HEK293 (cell line): ENCODE measurements at regions not wholly inside any gene's neighbourhood (a gene's known extent, or its start where the extent isn't known, plus 50 kb on each side); places are given as distances from the start of the nearest gene placed in this dataset.

Experiments
- CTCF ChIA-PET: fragments of 350-600 bp; formaldehyde crosslinking; extraction: SDS; loops from one replicate; lab custom pipeline; 2021; ENCODE audit warnings: antibody characterized with exemption; lab: Yijun Ruan, JAX
- POLR2A ChIA-PET: fragments of 300-600 bp; formaldehyde crosslinking; extraction: SDS; loops from one replicate; lab custom pipeline; 2020; ENCODE audit warnings: antibody characterized with exemption, inconsistent platforms; lab: Yijun Ruan, JAX
- H3K27ac ChIP-seq: fragments of 200-500 bp; sonication (Bioruptor generic); 2 replicates; pipeline ENCODE4 v1.5.1; 2014; ENCODE audit warnings: low read depth, low read length, control low read depth, inconsistent platforms; ENCODE audit errors: extremely low read depth
- H3K36me3 ChIP-seq, 2 experiments: fragments of 200-500 bp in 1 of 2; sonication (Bioruptor generic) in 1 of 2; 1 replicate in 1 of 2; 2 replicates in 1 of 2; pipeline ENCODE4 v1.5.1; 2014 to 2017; ENCODE audit warnings: inconsistent platforms in 2 of 2, low read length in 2 of 2; ENCODE audit not compliant: control insufficient read depth in 2 of 2, insufficient read depth in 1 of 2
- H3K4me1 ChIP-seq: fragments of 200-500 bp; sonication (Bioruptor generic); 2 replicates; pipeline ENCODE4 v1.5.1; 2014; ENCODE audit warnings: mild to moderate bottlenecking, low read length, inconsistent platforms; ENCODE audit not compliant: control insufficient read depth, insufficient read depth
- H3K4me3 ChIP-seq: 2 replicates; pipeline ENCODE4 v1.5.1; 2011; ENCODE audit warnings: low read depth, mild to moderate bottlenecking, control low read depth, low read length, moderate library complexity
- H3K9me3 ChIP-seq: fragments of 200-500 bp; sonication (Bioruptor generic); 2 replicates; pipeline ENCODE4 v1.5.1; 2014; ENCODE audit warnings: low read depth, low read length, inconsistent platforms; ENCODE audit not compliant: control insufficient read depth, insufficient read depth
- HOXD13 ChIP-seq: sonication (generic); formaldehyde crosslinking; IDR thresholded peaks from 2 replicates; pipeline ENCODE4 v1.8.0; 2022; ENCODE audit warnings: missing genetic modification reagents, borderline replicate concordance
- KLF10 ChIP-seq: fragments of 450-650 bp; IDR thresholded peaks from 2 replicates; pipeline ENCODE4 v1.5.1; 2018; ENCODE audit warnings: missing biosample characterization, mild to moderate bottlenecking, missing genetic modification characterization
- TCF7L2 ChIP-seq: IDR thresholded peaks from 2 replicates; pipeline ENCODE4 v1.6.1; 2011; ENCODE audit warnings: low read depth, mild to moderate bottlenecking, inconsistent platforms, low read length, moderate library complexity, borderline replicate concordance
- WT1 ChIP-seq: fragments of 450-650 bp; formaldehyde crosslinking; IDR thresholded peaks from 2 replicates; pipeline ENCODE4 v1.5.1; 2016; ENCODE audit warnings: missing biosample characterization, missing genetic modification characterization
- ZBTB11 ChIP-seq: fragments of 450-650 bp; formaldehyde crosslinking; conservative IDR thresholded peaks from 2 replicates; pipeline ENCODE4 v1.5.1; 2016; ENCODE audit warnings: low read depth, missing biosample characterization, missing genetic modification characterization
- ZBTB20 ChIP-seq: fragments of 450-650 bp; formaldehyde crosslinking; IDR thresholded peaks from 2 replicates; pipeline ENCODE4 v1.5.1; 2016; ENCODE audit warnings: missing biosample characterization, missing genetic modification characterization
- ZBTB8A ChIP-seq: fragments of 450-650 bp; formaldehyde crosslinking; IDR thresholded peaks from 2 replicates; pipeline ENCODE4 v1.5.1; 2016; ENCODE audit warnings: missing biosample characterization, missing genetic modification characterization
- ZNF10 ChIP-seq: fragments of 450-650 bp; formaldehyde crosslinking; IDR thresholded peaks from 2 replicates; pipeline ENCODE4 v1.5.1; 2017; ENCODE audit warnings: missing biosample characterization, missing genetic modification characterization
- ZNF157 ChIP-seq: fragments of 450-650 bp; formaldehyde crosslinking; IDR thresholded peaks from 2 replicates; pipeline ENCODE4 v1.5.1; 2016; ENCODE audit warnings: missing biosample characterization, missing genetic modification characterization
- ZNF16 ChIP-seq: fragments of 450-650 bp; formaldehyde crosslinking; IDR thresholded peaks from 2 replicates; pipeline ENCODE4 v1.5.1; 2016; ENCODE audit warnings: low read depth, missing biosample characterization, missing genetic modification characterization
- ZNF280D ChIP-seq: fragments of 450-650 bp; formaldehyde crosslinking; IDR thresholded peaks from 2 replicates; pipeline ENCODE4 v1.5.1; 2016; ENCODE audit warnings: missing biosample characterization, missing genetic modification characterization
- ZNF391 ChIP-seq: fragments of 450-650 bp; formaldehyde crosslinking; IDR thresholded peaks from 2 replicates; pipeline ENCODE4 v1.5.1; 2016; ENCODE audit warnings: low read depth, missing biosample characterization, missing genetic modification characterization, borderline replicate concordance
- ZNF600 ChIP-seq: fragments of 450-650 bp; formaldehyde crosslinking; IDR thresholded peaks from 2 replicates; pipeline ENCODE4 v1.5.1; 2016; ENCODE audit warnings: missing biosample characterization, missing genetic modification characterization
- ZNF660 ChIP-seq: fragments of 450-650 bp; IDR thresholded peaks from 2 replicates; pipeline ENCODE4 v1.5.1; 2018; ENCODE audit warnings: missing biosample characterization, mild to moderate bottlenecking, missing genetic modification characterization
- ZNF704 ChIP-seq: fragments of 450-650 bp; formaldehyde crosslinking; IDR thresholded peaks from 2 replicates; pipeline ENCODE4 v1.5.1; 2016; ENCODE audit warnings: missing biosample characterization, missing genetic modification characterization
- ZNF776 ChIP-seq: fragments of 450-650 bp; formaldehyde crosslinking; IDR thresholded peaks from 2 replicates; pipeline ENCODE4 v1.5.0; 2017; ENCODE audit warnings: missing biosample characterization, missing genetic modification characterization, borderline replicate concordance
- ZNF837 ChIP-seq: fragments of 450-650 bp; formaldehyde crosslinking; IDR thresholded peaks from 2 replicates; pipeline ENCODE4 v1.5.1; 2016; ENCODE audit warnings: missing biosample characterization, missing genetic modification characterization
- ZNF843 ChIP-seq: fragments of 450-650 bp; formaldehyde crosslinking; IDR thresholded peaks from 2 replicates; pipeline ENCODE4 v1.5.1; 2016; ENCODE audit warnings: missing biosample characterization, missing genetic modification characterization
- TF ChIP-seq, protein P1 (sequence below): fragments of 450-650 bp; formaldehyde crosslinking; IDR thresholded peaks from 2 replicates; pipeline ENCODE4 v1.5.1; 2016; ENCODE audit warnings: missing biosample characterization, missing genetic modification characterization
- TF ChIP-seq, protein P2 (sequence below): fragments of 450-650 bp; formaldehyde crosslinking; IDR thresholded peaks from 2 replicates; pipeline ENCODE4 v1.5.1; 2017; ENCODE audit warnings: missing biosample characterization, missing genetic modification characterization
- TF ChIP-seq, protein P3 (sequence below): fragments of 450-650 bp; formaldehyde crosslinking; IDR thresholded peaks from 2 replicates; pipeline ENCODE4 v1.5.1; 2017; ENCODE audit warnings: missing biosample characterization, missing genetic modification characterization
- TF ChIP-seq, protein P4 (sequence below): IDR thresholded peaks from 2 replicates; pipeline ENCODE4 v1.6.1; 2011; ENCODE audit warnings: mild to moderate bottlenecking, low read depth, low read length, borderline replicate concordance

- TF ChIP-seq, protein P1, sequence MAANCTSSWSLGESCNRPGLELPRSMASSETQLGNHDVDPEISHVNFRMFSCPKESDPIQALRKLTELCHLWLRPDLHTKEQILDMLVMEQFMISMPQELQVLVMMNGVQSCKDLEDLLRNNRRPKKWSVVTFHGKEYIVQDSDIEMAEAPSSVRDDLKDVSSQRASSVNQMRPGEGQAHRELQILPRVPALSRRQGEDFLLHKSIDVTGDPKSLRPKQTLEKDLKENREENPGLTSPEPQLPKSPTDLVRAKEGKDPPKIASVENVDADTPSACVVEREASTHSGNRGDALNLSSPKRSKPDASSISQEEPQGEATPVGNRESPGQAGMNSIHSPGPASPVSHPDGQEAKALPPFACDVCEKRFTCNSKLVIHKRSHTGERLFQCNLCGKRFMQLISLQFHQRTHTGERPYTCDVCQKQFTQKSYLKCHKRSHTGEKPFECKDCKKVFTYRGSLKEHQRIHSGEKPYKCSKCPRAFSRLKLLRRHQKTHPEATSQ, result no peak
- TF ChIP-seq TCF7L2, result no peak
- TF ChIP-seq WT1 (tag by site-specific recombination), result no peak
- TF ChIP-seq, all 188 proteins: peak for 0
These were observed 184.5 kb upstream of the PAPPA start (continued) for GRCh38 chr9:115969096-115969495.

GRCh38 chr9:115972362-115972761, 181.2 kb upstream of the PAPPA start:
- H3K36me3 ChIP-seq, result no peaks in the 10 kb centered on the region
- no peaks in the 10 kb centered on the region for H3K9me3 ChIP-seq
- no peak overlapping the region for H3K27ac ChIP-seq
- no peaks in the 10 kb centered on the region for H3K4me1 ChIP-seq
- TF ChIP-seq ZNF157 (tag by site-specific recombination), result no peak
- no peak for TF ChIP-seq ZNF837 (tag by site-specific recombination)
- no peak for TF ChIP-seq KLF10 (tag by site-specific recombination)
- TF ChIP-seq ZBTB20 (tag by site-specific recombination), result no peak
- no peak for TF ChIP-seq ZBTB11 (tag by site-specific recombination)
- no peak for TF ChIP-seq ZNF391 (tag by site-specific recombination)
- TF ChIP-seq HOXD13, result no peak
- TF ChIP-seq, protein P2, sequence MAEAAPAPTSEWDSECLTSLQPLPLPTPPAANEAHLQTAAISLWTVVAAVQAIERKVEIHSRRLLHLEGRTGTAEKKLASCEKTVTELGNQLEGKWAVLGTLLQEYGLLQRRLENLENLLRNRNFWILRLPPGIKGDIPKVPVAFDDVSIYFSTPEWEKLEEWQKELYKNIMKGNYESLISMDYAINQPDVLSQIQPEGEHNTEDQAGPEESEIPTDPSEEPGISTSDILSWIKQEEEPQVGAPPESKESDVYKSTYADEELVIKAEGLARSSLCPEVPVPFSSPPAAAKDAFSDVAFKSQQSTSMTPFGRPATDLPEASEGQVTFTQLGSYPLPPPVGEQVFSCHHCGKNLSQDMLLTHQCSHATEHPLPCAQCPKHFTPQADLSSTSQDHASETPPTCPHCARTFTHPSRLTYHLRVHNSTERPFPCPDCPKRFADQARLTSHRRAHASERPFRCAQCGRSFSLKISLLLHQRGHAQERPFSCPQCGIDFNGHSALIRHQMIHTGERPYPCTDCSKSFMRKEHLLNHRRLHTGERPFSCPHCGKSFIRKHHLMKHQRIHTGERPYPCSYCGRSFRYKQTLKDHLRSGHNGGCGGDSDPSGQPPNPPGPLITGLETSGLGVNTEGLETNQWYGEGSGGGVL (tag by site-specific recombination), result no peak
- TF ChIP-seq ZNF280D (tag by site-specific recombination), result no peak
- no peak for TF ChIP-seq ZNF660 (tag by site-specific recombination)
- TF ChIP-seq ZNF16 (tag by site-specific recombination), result no peak
- no peak for TF ChIP-seq ZNF704 (tag by site-specific recombination)
- no peak for TF ChIP-seq ZNF843 (tag by site-specific recombination)
- no peak for TF ChIP-seq ZNF10
- TF ChIP-seq, protein P3, sequence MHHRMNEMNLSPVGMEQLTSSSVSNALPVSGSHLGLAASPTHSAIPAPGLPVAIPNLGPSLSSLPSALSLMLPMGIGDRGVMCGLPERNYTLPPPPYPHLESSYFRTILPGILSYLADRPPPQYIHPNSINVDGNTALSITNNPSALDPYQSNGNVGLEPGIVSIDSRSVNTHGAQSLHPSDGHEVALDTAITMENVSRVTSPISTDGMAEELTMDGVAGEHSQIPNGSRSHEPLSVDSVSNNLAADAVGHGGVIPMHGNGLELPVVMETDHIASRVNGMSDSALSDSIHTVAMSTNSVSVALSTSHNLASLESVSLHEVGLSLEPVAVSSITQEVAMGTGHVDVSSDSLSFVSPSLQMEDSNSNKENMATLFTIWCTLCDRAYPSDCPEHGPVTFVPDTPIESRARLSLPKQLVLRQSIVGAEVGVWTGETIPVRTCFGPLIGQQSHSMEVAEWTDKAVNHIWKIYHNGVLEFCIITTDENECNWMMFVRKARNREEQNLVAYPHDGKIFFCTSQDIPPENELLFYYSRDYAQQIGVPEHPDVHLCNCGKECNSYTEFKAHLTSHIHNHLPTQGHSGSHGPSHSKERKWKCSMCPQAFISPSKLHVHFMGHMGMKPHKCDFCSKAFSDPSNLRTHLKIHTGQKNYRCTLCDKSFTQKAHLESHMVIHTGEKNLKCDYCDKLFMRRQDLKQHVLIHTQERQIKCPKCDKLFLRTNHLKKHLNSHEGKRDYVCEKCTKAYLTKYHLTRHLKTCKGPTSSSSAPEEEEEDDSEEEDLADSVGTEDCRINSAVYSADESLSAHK (tag by site-specific recombination), result no peak
- TF ChIP-seq, protein P4, sequence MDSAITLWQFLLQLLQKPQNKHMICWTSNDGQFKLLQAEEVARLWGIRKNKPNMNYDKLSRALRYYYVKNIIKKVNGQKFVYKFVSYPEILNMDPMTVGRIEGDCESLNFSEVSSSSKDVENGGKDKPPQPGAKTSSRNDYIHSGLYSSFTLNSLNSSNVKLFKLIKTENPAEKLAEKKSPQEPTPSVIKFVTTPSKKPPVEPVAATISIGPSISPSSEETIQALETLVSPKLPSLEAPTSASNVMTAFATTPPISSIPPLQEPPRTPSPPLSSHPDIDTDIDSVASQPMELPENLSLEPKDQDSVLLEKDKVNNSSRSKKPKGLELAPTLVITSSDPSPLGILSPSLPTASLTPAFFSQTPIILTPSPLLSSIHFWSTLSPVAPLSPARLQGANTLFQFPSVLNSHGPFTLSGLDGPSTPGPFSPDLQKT, result no peak
- TF ChIP-seq ZBTB8A, result no peak
- no peak for TF ChIP-seq ZNF600 (tag by site-specific recombination)
- TF ChIP-seq ZNF776 (tag by site-specific recombination), result no peak
- TF ChIP-seq, all 188 proteins: peak for 0
- H3K4me3 ChIP-seq, result no peak overlapping the region
- ChIA-PET POLR2A (no interaction called here), CTCF (no interaction called here)
